Heart right ventricle (tissue), 16 donors: ENCODE measurements at regions not wholly inside any gene's neighbourhood (a gene's known extent, or its start where the extent isn't known, plus 50 kb on each side); places are given as distances from the start of the nearest gene placed in this dataset.

ENCODE experiments used
- ATAC-seq, 8 donors: fragments of 200-7000 bp; cut with Tn5 transposase; one replicate each; pipeline ENCODE4 v1.9.1; 2020; ENCODE audit warnings: mild to moderate bottlenecking in 8 of 8, moderate library complexity in 8 of 8, moderate number of reproducible peaks in 1 of 8
- DNase-seq, 2 donors: peaks; one replicate each; pipeline ENCODE4 v3.0.0-alpha.2; 2020
- H3K27ac ChIP-seq, 10 donors: fragments of 200-600 bp; sonication (generic) in 2 of 10; one replicate each; pipeline versions ENCODE4 v1.5.0 to v1.8.0; 2020 to 2022; ENCODE audit warnings: mild to moderate bottlenecking in 3 of 10
- H3K27me3 ChIP-seq, 7 donors: fragments of 200-600 bp; one replicate each; pipeline ENCODE4 v1.8.0; 2021 to 2022; ENCODE audit warnings: mild to moderate bottlenecking in 2 of 7
- H3K36me3 ChIP-seq, 9 donors: fragments of 200-600 bp; sonication (generic) in 1 of 9; one replicate each; pipeline versions ENCODE4 v1.5.0 to v1.8.0; 2020 to 2022; ENCODE audit warnings: mild to moderate bottlenecking in 2 of 9
- H3K4me1 ChIP-seq, 9 donors: fragments of 200-600 bp; sonication (generic) in 1 of 9; one replicate each; pipeline versions ENCODE4 v1.5.0 to v1.8.0; 2020 to 2022; ENCODE audit warnings: mild to moderate bottlenecking in 4 of 9
- H3K4me3 ChIP-seq, 10 donors: fragments of 200-600 bp; sonication (generic) in 2 of 10; one replicate each; pipeline versions ENCODE4 v1.5.0 to v1.8.0; 2020 to 2022; ENCODE audit warnings: mild to moderate bottlenecking in 7 of 10, moderate library complexity in 2 of 10
- H3K9me3 ChIP-seq, 11 donors: fragments of 200-600 bp in 10 of 11; sonication (generic) in 2 of 11; one replicate each; pipeline versions ENCODE4 v1.5.0 to v1.8.0; 2013 to 2022; ENCODE audit warnings: mild to moderate bottlenecking in 2 of 11, control low read depth in 1 of 11, moderate library complexity in 1 of 11
- WGBS, 2 donors: extraction: QIAGEN DNeasy Blood & Tissue Kit; methylation state at CpG; one replicate each; pipeline ENCODE4 v1.1.7; 2013; ENCODE audit warnings: inconsistent platforms in 1 of 2; 5-methylcytosine and 5-hydroxymethylcytosine counted together
- intact Hi-C, 10 donors: fragments of 100-400 bp; cut with DNase I; formaldehyde crosslinking; loops; one replicate each; pipeline versions ENCODE4 v1.11.1 to v1.14.2; 2022
- TF ChIP-seq, protein P1 (sequence below), 9 donors: fragments of 200-600 bp; sonication (generic) in 2 of 9; IDR thresholded peaks; one replicate each; pipeline versions ENCODE4 v1.5.0 to v1.8.0; 2021 to 2022; ENCODE audit warnings: antibody characterized with exemption in 9 of 9, mild to moderate bottlenecking in 5 of 9, moderate library complexity in 1 of 9
- donor health status: Arrhythmogenic right ventricular cardiomyopathy.
- donor health status: ischemic (EF 13 %, LVEDD 7.1; RV severe dilation, severe dysfunction).
- donor health status: healthy with polysubstance abuse.
- donor health status: DM: no; HTN: yes; CAD: no.
- donor health status: DM: no; HTN: no; CAD: no.
- donor health status: ischemic (EF 25% LVEDD 6.9; RV normal size, moderate dysfunction).
- donor health status: ischemic (EF 25% LVEDD 5.7; RV mildly dilated, moderate dysfunction).
- donor health status: healthy.
- donor health status: DM: yes; HTN: yes; CAD: no.
- donor health status: Ischemic cardiomyopathy.
- donor health status: ischemic (EF 35%, LVEDD 5.7; RV mildly dilated, moderate dysfunction).
- donor health status: nonischemic (EF 11% LVEDD 7.7; RV severe dilation, severe dysfunction).
- donor health status: DM: yes; HTN: yes; CAD: no.
- donor health status: PGD.
- donor health status: ischemic (EF 29% LVEDD 5.4; RV normal size, mild dysfunction).
- donor health status: nonischemic (EF 23%, LVEDD 6.1; RV moderate dilation, normal function).

DNA sequence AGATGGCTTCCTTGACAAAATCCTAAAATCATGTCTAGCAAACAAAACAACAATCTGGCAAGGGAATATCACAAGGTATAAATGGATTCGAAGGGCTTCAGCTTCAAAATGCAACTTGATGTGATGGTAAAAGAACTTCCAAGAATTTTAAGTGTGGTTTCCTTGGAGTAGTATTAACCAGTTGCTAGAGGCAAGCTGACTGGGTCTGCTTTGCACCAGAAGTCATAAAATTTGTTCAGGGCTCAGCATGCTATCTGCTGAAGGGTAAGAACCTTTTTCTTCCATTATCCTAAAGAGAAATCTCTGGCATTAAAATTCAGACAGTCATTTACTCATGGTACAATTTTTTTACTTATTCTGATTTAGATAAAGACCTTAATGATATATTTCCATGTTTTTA lies 516.7 kb downstream of the TXNL1 start:
- DNase-seq (no peak), ATAC-seq (no peak)
- intact Hi-C loops: no loop called here
- Histone ChIP-seq H3K27ac (no peak overlapping the region), H3K36me3 (no peaks in the 10 kb centered on the region), H3K4me3 (no peak overlapping the region), H3K4me1 (peaks cover 0 to 12% (median 0%) of the 10 kb centered on the region in 9 donors), H3K9me3 (no peaks in the 10 kb centered on the region), H3K27me3 (no peaks in the 10 kb centered on the region)
- TF ChIP-seq, protein P1, sequence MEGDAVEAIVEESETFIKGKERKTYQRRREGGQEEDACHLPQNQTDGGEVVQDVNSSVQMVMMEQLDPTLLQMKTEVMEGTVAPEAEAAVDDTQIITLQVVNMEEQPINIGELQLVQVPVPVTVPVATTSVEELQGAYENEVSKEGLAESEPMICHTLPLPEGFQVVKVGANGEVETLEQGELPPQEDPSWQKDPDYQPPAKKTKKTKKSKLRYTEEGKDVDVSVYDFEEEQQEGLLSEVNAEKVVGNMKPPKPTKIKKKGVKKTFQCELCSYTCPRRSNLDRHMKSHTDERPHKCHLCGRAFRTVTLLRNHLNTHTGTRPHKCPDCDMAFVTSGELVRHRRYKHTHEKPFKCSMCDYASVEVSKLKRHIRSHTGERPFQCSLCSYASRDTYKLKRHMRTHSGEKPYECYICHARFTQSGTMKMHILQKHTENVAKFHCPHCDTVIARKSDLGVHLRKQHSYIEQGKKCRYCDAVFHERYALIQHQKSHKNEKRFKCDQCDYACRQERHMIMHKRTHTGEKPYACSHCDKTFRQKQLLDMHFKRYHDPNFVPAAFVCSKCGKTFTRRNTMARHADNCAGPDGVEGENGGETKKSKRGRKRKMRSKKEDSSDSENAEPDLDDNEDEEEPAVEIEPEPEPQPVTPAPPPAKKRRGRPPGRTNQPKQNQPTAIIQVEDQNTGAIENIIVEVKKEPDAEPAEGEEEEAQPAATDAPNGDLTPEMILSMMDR (IDR thresholded peaks at IDR 0.05): no peak
- WGBS, 2 donors: 92 to 97% methylated on average over 1 of the region's 1 CpG

DNA sequence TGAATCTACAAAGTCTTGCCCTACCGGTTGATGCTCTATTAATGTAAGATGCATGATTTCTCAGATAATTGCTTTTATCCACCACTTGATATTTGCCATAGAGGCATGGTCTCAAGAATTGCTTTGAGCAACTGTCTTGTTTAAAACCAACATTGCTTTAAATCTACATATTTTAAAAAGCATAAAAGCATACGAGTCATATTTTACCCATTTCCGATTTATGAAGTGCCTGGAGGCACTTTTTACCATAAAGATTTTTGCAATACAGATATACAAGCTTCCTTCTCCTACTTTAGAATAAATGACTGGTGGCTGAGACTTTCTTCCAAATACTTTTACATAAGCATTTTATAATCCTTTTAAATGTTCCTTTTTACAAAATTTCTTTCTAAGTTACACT lies 517.6 kb downstream of the TXNL1 start:
- 97 to 98% methylated on average over 3 of the region's 3 CpGs for WGBS, 2 donors
- H3K27ac ChIP-seq: no peak overlapping the region
- intact Hi-C loops: no loop called here
- TF ChIP-seq, protein P1 (IDR thresholded peaks at IDR 0.05): no peak
- H3K4me3 ChIP-seq: no peak overlapping the region
- H3K9me3 ChIP-seq: no peaks in the 10 kb centered on the region
- peaks cover 0 to 12% (median 0%) of the 10 kb centered on the region in 9 donors for H3K4me1 ChIP-seq
- H3K36me3 ChIP-seq: no peaks in the 10 kb centered on the region
- no peaks in the 10 kb centered on the region for H3K27me3 ChIP-seq
- ATAC-seq: no peak
- DNase-seq: no peak

DNA sequence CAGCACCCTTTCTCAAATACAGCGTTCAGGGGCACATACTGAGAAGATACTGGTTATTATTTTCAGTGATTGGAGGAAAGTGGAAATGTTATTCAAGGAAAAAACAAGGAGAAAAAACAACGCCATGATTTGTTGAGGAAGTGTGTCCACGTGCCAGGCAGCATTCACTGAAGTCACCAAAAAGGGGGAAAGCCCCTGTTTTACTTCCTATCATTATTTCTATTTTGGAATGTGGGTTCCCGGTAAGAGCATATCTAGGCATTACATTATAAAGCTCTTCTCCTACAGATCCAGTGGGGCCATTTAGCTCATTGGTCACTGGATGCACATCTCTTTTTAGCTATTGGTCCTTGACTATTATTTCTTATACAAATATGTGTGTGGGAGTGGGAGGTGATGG lies 518.7 kb downstream of the TXNL1 start:
- TF ChIP-seq, protein P1 (IDR thresholded peaks at IDR 0.05): no peak
- Histone ChIP-seq H3K27ac (no peak overlapping the region), H3K4me1 (peaks cover 0 to 12% (median 0%) of the 10 kb centered on the region in 9 donors), H3K36me3 (no peaks in the 10 kb centered on the region), H3K9me3 (no peaks in the 10 kb centered on the region), H3K4me3 (no peak overlapping the region), H3K27me3 (no peaks in the 10 kb centered on the region)
- no peak for ATAC-seq
- intact Hi-C loops: loop anchor here in 1 of 10 donors (10.0 kb wide), 1 partner anchor 115 kb away; no protein-coding TSS in a partner anchor
- no peak for DNase-seq
- 74 to 77% methylated on average over 4 of the region's 4 CpGs for WGBS, 2 donors

DNA sequence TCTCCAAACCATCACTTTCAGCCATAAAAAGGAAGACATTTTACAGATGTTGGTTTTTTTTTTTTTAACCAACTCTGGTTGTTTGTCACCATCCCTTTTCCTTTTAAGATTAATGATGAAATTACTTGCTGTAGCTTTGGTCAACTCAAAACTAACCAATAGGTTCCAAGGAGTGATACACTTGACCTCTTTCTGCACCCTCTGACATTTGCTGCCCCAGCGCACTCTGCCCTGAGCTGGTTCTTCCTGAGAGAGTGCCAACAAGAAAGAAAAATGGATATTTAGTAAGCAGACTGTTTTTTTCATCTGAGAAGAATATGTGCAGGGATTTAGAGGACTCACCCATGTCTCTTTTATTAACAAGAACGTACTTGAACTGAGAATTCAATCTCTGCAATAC lies 520.0 kb downstream of the TXNL1 start:
- TF ChIP-seq, protein P1 (IDR thresholded peaks at IDR 0.05): no peak
- intact Hi-C loops: loop anchor here in 1 of 10 donors (10.0 kb wide), 1 partner anchor 116 kb away; no protein-coding TSS in a partner anchor

More for the DNA sequence above, 520.0 kb downstream of the TXNL1 start:
- H3K27ac ChIP-seq: no peak overlapping the region
- no peak for DNase-seq
- H3K4me1 ChIP-seq: peaks cover 0 to 8% (median 4%) of the 10 kb centered on the region in 9 donors
- no peaks in the 10 kb centered on the region for H3K36me3 ChIP-seq
- no peaks in the 10 kb centered on the region for H3K27me3 ChIP-seq
- ATAC-seq: no peak
- H3K4me3 ChIP-seq: no peak overlapping the region
- WGBS, 2 donors: 82 to 88% methylated on average over 2 of the region's 2 CpGs
- H3K9me3 ChIP-seq: no peaks in the 10 kb centered on the region
